HG03378 (cell line): ENCODE measurements at regions not wholly inside any gene's neighbourhood (a gene's known extent, or its start where the extent isn't known, plus 50 kb on each side); places are given as distances from the start of the nearest gene placed in this dataset.

ENCODE experiments used
- ATAC-seq: cut with Tn5 transposase; IDR thresholded peaks from one replicate; pipeline ENCODE4 v1.9.1; 2021; ENCODE audit warnings: mild to moderate bottlenecking, moderate library complexity; ENCODE audit not compliant: unreplicated experiment

DNA sequence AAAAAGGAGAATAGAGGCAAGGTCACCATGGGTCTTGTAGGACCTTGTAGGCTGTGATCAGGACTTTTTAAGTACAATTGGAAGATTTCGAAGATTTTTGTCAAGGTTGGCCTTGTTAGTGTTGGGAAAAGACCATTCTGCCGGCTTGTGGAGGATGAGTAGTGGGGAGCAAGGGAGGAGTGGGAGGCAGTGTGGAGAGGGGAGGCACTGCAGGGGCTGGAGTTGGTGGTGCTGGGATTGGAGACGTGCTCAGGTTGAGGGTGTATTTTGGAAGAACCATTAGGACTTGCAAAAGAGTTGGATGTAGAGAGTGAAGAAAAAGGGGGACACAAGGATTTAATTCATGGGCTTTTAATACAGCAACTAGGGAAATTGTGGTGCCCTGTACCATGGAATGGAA lies 397.1 kb downstream of the TSN start:
- ATAC-seq, result no peak

DNA sequence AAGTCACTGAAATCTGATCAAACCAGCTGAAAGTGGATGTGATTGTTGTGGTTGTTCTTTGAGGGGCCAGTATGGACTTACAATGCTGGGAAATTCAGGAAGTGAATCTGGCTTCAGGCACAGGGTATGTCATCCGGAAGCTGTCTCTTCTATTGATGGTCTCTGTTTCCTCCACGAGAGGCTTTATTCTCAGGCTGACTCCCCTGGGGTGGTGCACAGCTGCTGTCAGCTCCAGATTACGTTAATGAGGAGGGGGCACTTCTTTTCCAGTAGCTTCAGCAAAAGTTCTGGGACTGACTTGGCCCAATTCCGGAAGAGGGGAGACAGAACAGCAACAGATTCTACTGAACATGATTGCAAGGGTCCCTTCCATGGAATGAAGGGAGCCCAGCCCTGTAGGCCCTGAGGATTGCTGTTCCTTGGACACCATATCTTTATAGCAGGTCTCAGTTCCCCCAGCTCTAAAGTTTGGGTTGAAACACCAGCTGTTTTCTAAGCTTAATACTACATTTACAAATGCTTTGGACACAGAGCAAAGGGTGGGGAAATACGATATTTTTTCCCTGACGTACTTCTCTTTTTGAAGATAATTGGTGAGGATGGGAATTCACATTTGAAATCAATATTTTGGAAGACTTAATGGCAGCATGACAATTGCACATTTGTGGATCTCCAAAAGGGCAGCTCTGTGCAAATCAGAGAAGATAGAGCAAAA lies 400.9 kb downstream of the TSN start:
- ATAC-seq, result no peak

- no peak for ATAC-seq
These were observed 401.7 kb downstream of the TSN start for GRCh38 chr2:122157158-122157557.

DNA sequence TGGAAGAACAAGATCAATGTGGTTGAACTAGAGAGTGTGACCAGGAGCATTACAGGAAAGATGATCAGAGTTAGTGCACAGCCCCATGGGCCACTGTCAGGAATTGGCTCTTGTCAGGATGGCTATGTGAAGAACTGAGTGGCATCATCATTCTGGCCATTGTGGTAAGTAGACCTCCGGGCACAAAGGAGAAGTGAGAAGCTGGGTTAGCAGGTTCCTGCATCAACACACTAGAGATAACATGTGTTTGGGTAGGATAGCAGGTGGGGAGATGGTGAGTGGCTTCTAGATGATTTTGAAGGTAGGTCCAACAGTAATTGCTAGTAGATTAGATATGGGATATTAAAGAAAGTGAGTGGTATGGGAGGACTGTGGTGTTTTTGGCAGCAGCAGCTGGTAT lies 408.2 kb downstream of the TSN start:
- no peak for ATAC-seq

DNA sequence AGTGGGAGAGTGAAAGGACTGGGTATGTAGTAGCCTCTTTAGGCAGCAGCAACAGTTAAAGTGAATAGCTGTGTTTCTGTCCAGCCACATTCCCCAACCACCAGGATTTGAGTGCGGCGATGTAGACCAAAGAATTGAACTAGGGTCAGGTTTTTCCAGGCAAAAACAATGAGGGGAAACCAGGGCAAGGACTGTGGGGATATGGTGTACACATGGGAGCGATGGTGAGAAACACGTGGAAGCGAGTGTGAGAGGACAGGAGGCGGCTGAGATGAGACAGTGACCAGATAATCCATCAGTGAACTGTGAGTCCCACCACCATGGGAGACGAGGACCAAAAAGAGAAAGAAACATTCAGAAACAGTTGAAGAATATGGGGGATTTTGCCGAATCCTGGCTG lies 409.5 kb downstream of the TSN start:
- ATAC-seq, result no peak

DNA sequence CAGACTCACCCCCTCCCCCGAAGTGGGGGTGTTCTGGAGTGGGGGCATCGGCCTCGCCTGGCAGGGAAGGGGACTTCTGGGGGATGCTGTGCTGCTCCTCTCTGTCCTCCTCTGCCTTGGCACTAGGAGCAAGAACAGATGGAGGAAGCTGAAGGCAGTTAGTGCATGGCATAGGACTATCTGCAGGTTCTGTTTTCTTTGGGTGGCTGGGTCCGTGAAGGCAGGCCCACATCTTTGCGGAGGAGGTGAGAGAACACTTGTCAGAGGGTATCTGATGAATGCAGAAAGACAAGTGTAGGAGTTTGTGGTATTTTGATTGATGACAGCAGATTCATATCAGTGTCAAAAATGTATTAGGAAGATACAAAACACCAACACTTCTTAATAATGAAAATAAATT lies 411.4 kb downstream of the TSN start:
- ATAC-seq, result no peak

DNA sequence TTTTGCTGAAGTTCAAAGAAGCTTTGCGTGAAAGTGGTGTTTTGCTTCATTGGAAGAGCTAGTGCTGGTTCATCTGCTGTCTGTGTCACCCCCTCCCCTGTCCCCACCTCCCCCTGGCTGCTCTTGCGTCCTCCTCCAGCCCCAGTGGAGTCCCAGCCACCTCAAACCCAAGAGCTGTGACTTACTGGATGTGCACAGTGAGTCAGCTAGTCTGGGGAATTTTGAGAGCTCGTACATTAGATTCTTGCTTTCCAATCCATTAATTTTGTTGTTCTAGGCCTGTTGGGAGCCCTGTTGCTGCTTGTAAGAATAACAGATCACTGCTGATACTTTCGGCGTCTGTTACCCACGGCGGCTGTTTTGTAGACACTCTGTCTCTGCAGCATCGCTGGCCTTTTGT lies 412.1 kb downstream of the TSN start:
- ATAC-seq, result no peak

- ATAC-seq, result no peak
These were observed 413.3 kb downstream of the TSN start for GRCh38 chr2:122168799-122169198.

DNA sequence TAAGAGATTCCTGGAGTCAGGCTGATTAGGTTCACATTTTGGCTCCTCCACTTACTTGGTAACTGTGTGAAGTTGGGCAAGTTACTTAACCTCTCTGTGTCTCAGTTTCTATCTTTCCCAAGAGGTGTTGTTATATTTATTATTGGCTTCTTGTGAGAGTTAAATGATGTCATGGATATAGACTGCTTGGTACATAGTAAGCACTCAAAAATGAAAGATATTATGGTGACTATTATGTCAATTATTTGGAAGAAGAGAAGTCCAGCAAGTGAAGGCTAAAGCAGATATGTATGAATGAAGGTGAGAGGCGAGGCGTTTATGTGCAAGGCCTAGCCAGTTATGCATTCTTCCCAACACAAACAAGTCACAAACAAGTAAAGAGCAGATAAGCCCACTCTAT lies 417.4 kb downstream of the TSN start:
- ATAC-seq, result no peak

- ATAC-seq, result no peak
These were observed 418.6 kb downstream of the TSN start for GRCh38 chr2:122174061-122174460.

- ATAC-seq, result no peak
These were observed 424.2 kb downstream of the TSN start for GRCh38 chr2:122179492-122180165.

DNA sequence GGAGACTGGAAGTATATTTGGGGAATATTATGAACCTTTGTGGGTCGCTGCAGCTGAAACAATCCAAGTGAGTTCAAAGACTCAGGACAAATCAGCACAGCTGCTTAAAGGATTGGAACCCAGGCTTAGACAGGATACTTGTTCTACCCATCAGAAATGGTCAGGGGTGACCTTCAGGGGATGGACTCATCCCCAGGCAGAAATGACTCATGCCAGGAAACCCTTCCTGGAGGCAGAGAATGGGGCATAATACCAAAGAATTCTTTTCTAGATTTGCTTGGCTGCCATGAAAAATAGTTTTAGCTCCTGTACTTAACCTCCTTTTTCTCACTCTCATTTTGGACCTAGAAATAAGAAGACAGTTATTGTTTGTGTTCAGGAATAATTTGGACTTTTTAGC lies 425.5 kb downstream of the TSN start:
- ATAC-seq, result no peak

- ATAC-seq, result no peak
These were observed 427.3 kb downstream of the TSN start for GRCh38 chr2:122182616-122183355.

GRCh38 chr2:122183890-122184289 lies 428.4 kb downstream of the TSN start:
- ATAC-seq, result no peak

DNA sequence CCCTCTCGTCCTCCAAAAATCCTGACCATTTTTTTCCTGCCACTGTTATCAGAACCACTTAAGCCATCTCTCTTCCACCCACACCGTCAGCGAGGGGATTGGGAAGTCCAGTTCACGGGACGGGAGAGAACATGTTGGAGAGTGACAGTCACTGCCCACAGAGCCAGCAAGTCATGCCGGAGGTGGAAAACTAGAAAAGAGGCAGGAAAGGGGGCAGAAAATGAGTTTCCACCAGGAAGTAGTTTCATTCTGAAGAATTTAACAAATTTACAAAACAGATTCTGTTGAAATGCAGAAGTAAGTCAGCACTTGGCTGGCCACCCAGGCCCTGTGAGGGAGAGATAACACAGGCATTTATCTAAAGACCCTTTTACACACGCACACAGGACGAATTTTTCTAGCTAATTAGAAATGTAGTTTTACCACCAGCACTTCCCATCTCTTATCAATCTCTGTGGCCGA lies 431.3 kb downstream of the TSN start:
- no peak for ATAC-seq

DNA sequence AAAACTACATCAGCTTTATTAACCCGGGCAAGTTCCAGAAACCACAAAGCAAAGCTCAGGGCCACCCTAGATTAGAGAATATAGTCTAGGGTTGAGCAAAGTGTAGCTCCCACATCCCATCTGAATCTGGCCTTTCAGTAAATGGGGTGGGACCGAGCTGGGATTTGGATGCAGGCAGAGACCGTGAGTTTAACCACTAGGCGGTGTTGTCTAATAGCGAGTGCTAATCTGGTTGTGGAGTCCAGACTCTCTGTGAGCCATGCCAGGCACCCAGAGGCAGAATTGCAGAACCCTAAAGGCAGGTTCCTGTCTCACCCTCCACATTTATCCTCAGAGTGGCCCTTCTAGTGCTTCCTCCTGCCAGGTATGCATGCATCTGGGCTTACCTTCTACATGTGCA lies 435.9 kb downstream of the TSN start:
- ATAC-seq, result peak; percentile 71

DNA sequence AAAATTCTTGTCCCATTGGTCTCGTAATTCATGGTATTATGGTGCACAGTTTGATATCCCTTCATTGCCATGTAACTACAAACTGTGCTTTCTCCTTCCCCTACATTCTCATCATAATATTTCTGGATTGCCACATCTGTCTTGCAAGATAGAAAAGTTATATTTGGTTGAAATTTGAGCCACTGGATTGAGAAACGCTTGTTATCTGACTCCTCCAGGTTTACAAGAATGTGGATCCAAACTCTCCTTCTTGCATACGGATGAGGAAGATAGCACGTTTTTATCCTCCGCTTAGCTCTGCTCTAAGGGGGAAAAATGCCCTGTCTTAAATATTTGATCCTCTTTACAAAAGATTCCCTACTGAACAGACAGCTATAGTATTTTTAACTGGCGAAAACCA lies 438.2 kb downstream of the TSN start:
- ATAC-seq, result no peak

- no peak for ATAC-seq
These were observed 439.1 kb downstream of the TSN start for GRCh38 chr2:122194546-122194945.

GRCh38 chr2:122203523-122203922 lies 448.1 kb downstream of the TSN start:
- ATAC-seq, result no peak

DNA sequence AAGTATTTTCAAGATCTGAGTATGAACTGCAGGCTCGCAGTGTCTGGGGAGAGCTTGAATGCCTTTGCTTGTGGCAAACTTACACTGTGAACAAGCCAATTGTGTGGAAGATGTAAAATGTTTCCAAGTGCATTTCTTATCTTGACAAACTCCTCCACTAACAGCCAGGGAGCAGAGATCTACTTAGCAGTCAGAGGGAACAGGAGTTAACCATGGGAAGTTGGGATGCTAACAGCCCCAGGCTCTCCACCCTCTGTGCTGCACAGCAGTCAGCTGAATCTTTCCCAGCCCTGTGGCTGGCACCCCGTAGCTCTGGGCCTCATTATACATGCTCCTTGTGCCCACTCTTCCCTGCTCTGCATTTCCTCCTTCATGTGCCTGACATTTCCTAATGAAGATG lies 450.2 kb downstream of the TSN start:
- no peak for ATAC-seq

GRCh38 chr2:122206101-122206500 lies 450.6 kb downstream of the TSN start:
- ATAC-seq, result no peak

DNA sequence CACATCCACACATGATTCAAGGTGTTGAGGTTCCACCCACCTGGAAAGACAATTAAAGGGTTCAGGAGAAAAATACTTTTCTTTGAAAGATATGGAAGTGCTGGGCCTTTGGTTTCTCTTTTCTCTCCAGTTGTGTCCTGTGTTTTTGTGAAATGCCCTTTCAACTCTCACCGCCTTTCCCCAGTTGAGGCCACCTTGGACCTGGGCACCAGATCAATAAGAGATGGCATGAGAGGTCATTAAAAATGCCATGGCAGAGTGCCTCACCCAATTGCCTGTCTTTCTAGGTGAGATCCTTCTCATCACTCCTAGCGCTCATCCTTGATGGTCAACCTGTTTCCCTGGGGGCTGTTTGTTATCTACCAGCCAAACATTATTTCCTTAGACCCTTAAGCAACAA lies 453.9 kb downstream of the TSN start:
- ATAC-seq, result no peak
